H1 (cell line): ENCODE measurements at regions not wholly inside any gene's neighbourhood (a gene's known extent, or its start where the extent isn't known, plus 50 kb on each side); places are given as distances from the start of the nearest gene placed in this dataset.
"Not testable (repeated sequence)": the region's sequence is repeated elsewhere in the genome, so short reads cannot be mapped to it uniquely, and the experiment has no call there.

Source experiments
- NANOG ChIP-seq: IDR thresholded peaks from 2 replicates; pipeline ENCODE4 v1.6.1; 2011; ENCODE audit warnings: low read length, low read depth, mild to moderate bottlenecking, inconsistent platforms; ENCODE audit not compliant: insufficient read depth, poor library complexity, severe bottlenecking
- PHF8 ChIP-seq: fragments of 200-600 bp; sonication (generic); conservative IDR thresholded peaks from 2 replicates; pipeline ENCODE4 v1.7.1; 2012; ENCODE audit warnings: low read depth, mild to moderate bottlenecking, inconsistent platforms, low read length, moderate library complexity
- POLR2A ChIP-seq, 2 experiments: IDR thresholded peaks; 1 replicate in 1 of 2; 2 replicates in 1 of 2; pipeline ENCODE4 v1.6.1; 2011; ENCODE audit warnings: low read depth in 2 of 2, low read length in 2 of 2, mild to moderate bottlenecking in 2 of 2; ENCODE audit errors: control extremely low read depth in 1 of 2
- TAF1 ChIP-seq: IDR thresholded peaks from 2 replicates; pipeline ENCODE4 v1.6.1; 2011; ENCODE audit warnings: mild to moderate bottlenecking, low read depth, low read length
- ZNF274 ChIP-seq: IDR thresholded peaks from 2 replicates; pipeline ENCODE4 v1.7.0; 2012; ENCODE audit warnings: low read length, borderline replicate concordance; ENCODE audit errors: extremely low read depth
- TF ChIP-seq, protein P1 (sequence below): IDR thresholded peaks from 2 replicates; pipeline ENCODE4 v1.6.1; 2012; ENCODE audit warnings: low read length, inconsistent platforms
- TF ChIP-seq, protein P2 (sequence below), 3 experiments: IDR thresholded peaks; 1 replicate in 2 of 3; 2 replicates in 1 of 3; pipeline versions ENCODE4 v1.5.1 to v1.6.1; 2011; ENCODE audit warnings: low read length in 3 of 3, mild to moderate bottlenecking in 3 of 3, inconsistent platforms in 2 of 3, low read depth in 1 of 3, moderate library complexity in 1 of 3; ENCODE audit not compliant: insufficient read depth in 1 of 3; ENCODE audit errors: control extremely low read depth in 1 of 3

DNA sequence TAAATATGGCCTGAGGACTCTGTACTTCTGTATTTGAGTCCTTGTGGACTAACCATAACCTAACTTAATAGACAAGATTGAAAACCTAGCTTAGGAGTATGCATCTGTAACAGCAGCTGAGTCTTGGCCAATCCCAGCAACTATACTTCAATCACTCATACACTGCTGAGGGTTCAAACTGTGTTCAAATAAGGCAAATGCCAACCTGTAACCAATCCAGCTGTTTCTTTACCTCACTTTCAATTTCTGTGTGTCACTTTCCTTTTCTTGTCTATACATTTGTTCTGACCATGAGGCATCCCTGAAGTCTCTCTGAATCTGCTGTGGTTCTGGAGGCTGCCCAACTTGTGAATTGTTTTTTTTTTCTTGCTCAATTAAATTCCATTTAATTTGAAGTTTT, 57.9 kb upstream of the GOLGA8O start:
- TF ChIP-seq, protein P1, sequence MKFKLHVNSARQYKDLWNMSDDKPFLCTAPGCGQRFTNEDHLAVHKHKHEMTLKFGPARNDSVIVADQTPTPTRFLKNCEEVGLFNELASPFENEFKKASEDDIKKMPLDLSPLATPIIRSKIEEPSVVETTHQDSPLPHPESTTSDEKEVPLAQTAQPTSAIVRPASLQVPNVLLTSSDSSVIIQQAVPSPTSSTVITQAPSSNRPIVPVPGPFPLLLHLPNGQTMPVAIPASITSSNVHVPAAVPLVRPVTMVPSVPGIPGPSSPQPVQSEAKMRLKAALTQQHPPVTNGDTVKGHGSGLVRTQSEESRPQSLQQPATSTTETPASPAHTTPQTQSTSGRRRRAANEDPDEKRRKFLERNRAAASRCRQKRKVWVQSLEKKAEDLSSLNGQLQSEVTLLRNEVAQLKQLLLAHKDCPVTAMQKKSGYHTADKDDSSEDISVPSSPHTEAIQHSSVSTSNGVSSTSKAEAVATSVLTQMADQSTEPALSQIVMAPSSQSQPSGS: not testable (repeated sequence)
- TF ChIP-seq POLR2A (IDR thresholded peaks at IDR 0.05; ENCODE audit: control extremely low read depth in 1 of 2, low read depth in 2 of 2, low read length in 2 of 2); NANOG; ZNF274; PHF8; TAF1: not testable (repeated sequence)
- TF ChIP-seq, protein P2, sequence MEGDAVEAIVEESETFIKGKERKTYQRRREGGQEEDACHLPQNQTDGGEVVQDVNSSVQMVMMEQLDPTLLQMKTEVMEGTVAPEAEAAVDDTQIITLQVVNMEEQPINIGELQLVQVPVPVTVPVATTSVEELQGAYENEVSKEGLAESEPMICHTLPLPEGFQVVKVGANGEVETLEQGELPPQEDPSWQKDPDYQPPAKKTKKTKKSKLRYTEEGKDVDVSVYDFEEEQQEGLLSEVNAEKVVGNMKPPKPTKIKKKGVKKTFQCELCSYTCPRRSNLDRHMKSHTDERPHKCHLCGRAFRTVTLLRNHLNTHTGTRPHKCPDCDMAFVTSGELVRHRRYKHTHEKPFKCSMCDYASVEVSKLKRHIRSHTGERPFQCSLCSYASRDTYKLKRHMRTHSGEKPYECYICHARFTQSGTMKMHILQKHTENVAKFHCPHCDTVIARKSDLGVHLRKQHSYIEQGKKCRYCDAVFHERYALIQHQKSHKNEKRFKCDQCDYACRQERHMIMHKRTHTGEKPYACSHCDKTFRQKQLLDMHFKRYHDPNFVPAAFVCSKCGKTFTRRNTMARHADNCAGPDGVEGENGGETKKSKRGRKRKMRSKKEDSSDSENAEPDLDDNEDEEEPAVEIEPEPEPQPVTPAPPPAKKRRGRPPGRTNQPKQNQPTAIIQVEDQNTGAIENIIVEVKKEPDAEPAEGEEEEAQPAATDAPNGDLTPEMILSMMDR (IDR thresholded peaks at IDR 0.05; ENCODE audit: control extremely low read depth in 1 of 3, insufficient read depth in 1 of 3, low read depth in 1 of 3, low read length in 3 of 3): not testable (repeated sequence)
